ENCODE measurements at regions not wholly inside any gene's neighbourhood (a gene's known extent, or its start where the extent isn't known, plus 50 kb on each side); places are given as distances from the start of the nearest gene placed in this dataset.

- TF ChIP-seq CTCF (IDR thresholded peaks at IDR 0.05): no peak
- intact Hi-C loops (cut with DNase I): no loop called here
- no peak overlapping the region for H3K4me3 ChIP-seq
- ATAC-seq (no peak), DNase-seq (no peak)
- no peaks in the 10 kb centered on the region for H3K9me3 ChIP-seq
- H3K27me3 ChIP-seq: no peaks in the 10 kb centered on the region
- H3K27ac ChIP-seq: no peak overlapping the region
- peaks cover 0 to 2% of the 10 kb centered on the region in 2 donors for H3K4me1 ChIP-seq
- H3K36me3 ChIP-seq: no peaks in the 10 kb centered on the region
These were observed 334.4 kb downstream of the GADD45G start for GRCh38 chr9:89939181-89939580.

GRCh38 chr9:89939626-89940292 lies 334.9 kb downstream of the GADD45G start:
- TF ChIP-seq CTCF (IDR thresholded peaks at IDR 0.05): no peak
- Histone ChIP-seq H3K36me3 (no peaks in the 10 kb centered on the region), H3K4me1 (peaks cover 0 to 2% of the 10 kb centered on the region in 2 donors), H3K4me3 (no peak overlapping the region), H3K9me3 (no peaks in the 10 kb centered on the region), H3K27me3 (no peaks in the 10 kb centered on the region), H3K27ac (no peak overlapping the region)
- intact Hi-C loops (cut with DNase I): no loop called here
- DNase-seq: no peak
- ATAC-seq: no peak

- no peak for TF ChIP-seq CTCF (IDR thresholded peaks at IDR 0.05)
- no peak for ATAC-seq
- no peak overlapping the region for H3K27ac ChIP-seq
- DNase-seq: no peak
- H3K9me3 ChIP-seq: no peaks in the 10 kb centered on the region
- H3K27me3 ChIP-seq: no peaks in the 10 kb centered on the region
- H3K4me3 ChIP-seq: no peak overlapping the region
- no peaks in the 10 kb centered on the region for H3K36me3 ChIP-seq
- H3K4me1 ChIP-seq: peaks cover 0 to 2% of the 10 kb centered on the region in 2 donors
- intact Hi-C loops (cut with DNase I): no loop called here
These were observed 335.8 kb downstream of the GADD45G start for GRCh38 chr9:89940625-89941024.

GRCh38 chr9:89941875-89942274 lies 337.1 kb downstream of the GADD45G start:
- TF ChIP-seq CTCF (IDR thresholded peaks at IDR 0.05): no peak
- intact Hi-C loops (cut with DNase I): no loop called here
- Histone ChIP-seq H3K27ac (no peak overlapping the region), H3K9me3 (no peaks in the 10 kb centered on the region), H3K4me1 (peaks cover 0 to 2% of the 10 kb centered on the region in 2 donors), H3K4me3 (no peak overlapping the region), H3K27me3 (no peaks in the 10 kb centered on the region), H3K36me3 (no peaks in the 10 kb centered on the region)
- ATAC-seq: peak; percentile 84
- no peak for DNase-seq

GRCh38 chr9:89942643-89943042 lies 337.8 kb downstream of the GADD45G start:
- no peak for ATAC-seq
- DNase-seq: no peak
- Histone ChIP-seq H3K27me3 (no peaks in the 10 kb centered on the region), H3K4me1 (peaks cover 0 to 2% of the 10 kb centered on the region in 2 donors), H3K9me3 (no peaks in the 10 kb centered on the region), H3K4me3 (no peak overlapping the region), H3K36me3 (no peaks in the 10 kb centered on the region), H3K27ac (no peak overlapping the region)
- intact Hi-C loops (cut with DNase I): no loop called here
- no peak for TF ChIP-seq CTCF (IDR thresholded peaks at IDR 0.05)
